Activated CD4-positive, alpha-beta T cell treated with anti-CD3 and anti-CD28 coated beads, Interleukin-2, amount 50 U/mL, for 24 hours (primary cell): ENCODE measurements at regions not wholly inside any gene's neighbourhood (a gene's known extent, or its start where the extent isn't known, plus 50 kb on each side); places are given as distances from the start of the nearest gene placed in this dataset.

ENCODE experiments used
- DNase-seq, 2 donors: peaks; one replicate each; pipeline ENCODE4 v3.0.0-alpha.2; 2020; ENCODE audit warnings: low read depth in 1 of 2, low spot score in 1 of 2

DNA sequence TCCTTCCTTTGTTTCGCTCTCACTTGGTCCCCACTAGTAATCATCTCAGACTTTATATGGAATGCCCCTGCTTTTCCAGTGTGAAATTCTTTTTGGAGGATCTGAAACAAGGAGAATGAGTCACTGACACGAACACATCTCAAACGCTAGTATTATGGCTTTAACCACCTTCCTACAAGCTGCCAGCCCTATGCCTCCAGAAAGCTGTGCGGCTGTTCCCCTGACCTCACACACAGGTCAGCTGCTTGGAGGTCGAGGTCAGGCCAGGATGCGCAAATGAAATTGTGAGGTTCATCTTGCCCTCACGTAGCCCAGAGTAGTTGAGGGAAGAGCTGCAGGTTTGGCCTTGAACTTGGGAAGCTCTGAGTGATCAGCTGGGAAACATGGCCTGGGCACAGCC is 449.8 kb downstream of the FGF9 start:
- DNase-seq: no peak

DNA sequence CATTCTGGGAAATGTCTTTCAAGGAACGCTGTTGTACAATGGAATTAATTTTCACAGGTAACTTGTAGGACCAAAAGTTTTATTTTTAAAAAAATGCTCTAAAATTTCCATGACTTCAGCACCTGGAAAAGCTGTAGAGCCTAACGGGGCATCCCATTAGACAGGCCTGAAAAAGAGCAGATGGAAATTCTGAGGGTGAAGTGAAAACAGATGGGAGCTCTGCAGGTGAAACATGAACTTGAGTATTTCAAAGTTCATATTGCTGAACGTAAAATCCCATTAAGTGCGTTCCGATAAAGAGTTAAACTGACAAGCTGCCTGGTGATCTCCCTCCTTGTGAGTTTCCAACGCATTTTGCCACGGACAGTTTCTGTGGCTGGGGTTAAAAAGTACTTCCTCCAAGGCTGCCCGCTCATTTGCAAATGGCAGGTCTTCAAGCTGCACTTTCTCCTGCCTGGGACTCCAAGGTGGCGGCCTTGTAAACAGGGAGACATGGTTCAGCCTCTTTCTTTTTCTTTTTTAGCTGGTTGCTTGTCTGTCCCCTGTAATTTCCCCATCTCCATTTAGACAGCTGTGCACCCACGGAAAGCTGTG is 450.4 kb downstream of the FGF9 start:
- no peak for DNase-seq

DNA sequence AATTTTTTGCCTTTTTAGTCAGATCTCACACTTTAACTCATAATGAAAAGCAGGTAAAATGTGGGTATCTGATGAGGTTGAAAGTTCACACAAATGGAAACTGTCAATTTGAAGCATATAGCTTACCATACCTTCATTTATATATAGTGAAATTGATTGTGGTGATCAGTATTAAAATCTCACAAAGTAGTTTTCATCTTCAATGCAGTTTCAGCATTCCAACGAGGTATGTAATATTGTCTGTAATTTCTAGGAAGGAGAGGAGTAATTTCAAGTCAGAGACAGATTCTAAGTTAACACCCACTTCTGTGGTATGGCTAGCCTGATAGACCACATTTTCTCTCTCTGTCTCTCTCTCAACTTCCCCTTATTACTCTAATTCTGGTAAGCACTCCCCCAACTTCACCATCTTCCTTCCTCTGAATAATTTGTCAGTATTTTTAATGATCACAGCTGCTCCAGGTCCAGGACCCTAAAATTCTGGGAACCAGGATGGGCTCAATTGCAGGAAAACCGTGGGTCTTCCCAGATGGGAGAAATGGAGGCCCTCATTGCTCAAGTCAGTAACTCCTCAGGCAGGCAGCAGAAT is 455.7 kb downstream of the FGF9 start:
- DNase-seq: no peak

DNA sequence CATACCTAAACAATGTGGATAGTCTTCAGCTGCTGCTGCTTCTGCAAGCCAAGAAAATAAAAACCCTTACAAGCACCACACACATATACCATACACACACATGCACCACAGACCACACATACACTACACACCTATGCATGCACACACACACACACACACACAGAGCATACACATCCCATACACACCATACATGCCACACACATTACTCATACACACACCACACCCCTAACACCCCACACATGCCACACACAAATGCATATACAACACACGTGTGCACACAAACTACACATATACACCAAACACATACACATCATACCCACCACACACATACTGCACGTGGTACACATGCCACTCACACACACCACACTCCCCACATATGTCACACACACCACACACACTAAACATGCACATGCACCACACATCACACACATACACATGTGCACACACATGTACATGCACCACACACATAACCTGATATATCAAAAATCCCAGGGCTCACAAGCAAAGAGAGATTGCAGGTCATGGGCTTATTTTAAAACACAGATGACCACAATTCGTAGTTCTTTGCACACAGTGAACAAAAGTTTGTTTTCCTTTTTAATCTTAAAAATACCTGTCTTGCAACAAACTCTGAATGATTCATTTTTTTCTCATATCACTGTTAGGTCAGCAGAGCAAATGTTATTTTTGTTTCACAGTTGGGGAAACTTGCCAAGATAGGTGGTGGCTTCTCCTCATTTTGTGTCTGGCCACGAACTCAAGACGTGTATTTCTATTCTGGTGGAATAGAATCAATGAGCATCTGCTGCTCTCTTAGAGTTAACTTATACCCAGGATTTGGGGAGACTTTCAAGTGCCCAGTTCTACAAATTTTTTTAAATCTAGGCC is 456.6 kb downstream of the FGF9 start:
- DNase-seq: no peak

DNA sequence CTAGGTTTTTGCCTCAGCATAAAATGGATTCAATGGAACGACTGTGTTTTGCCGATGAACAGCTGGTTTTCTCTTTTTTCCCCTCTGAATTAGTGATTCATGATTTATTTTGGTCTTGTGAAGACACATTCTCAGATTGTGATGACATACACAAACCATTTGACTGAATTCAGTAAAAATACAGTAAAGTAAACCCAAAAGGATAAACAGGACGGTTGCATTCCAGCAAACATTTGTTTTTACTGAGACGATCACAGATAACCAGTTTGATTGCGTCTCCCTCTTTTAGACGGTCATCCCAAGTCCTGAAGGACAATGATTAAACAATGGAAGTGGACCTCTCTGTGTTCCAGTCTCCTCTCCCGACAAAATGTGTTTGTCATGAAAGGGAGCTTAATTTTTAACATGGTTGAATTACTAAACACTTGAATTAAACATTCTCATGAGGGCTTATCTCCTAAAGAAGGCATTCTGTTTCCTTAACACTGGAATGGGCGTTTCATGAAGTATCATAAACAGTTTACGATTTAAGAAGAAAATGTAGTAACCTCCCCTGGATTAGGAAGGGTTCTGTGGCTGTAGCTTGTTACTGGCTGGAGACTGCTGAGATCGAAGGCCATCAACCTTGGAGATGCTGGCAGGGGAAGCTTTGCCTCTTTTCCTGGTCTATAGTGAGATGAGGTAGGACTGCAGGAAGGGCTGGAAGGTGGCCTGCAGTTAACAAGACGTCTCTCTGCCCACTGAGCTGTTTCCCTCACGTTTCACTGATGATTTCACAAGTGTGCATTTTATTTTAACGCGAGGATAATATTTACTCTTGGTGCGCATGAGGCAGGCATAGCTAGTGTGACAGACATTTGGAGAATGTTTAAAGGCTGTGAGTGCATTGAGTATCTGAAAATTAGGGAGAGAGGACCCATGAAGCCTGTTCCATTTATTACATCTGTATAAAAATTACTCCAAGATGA is 457.9 kb downstream of the FGF9 start:
- DNase-seq: no peak

DNA sequence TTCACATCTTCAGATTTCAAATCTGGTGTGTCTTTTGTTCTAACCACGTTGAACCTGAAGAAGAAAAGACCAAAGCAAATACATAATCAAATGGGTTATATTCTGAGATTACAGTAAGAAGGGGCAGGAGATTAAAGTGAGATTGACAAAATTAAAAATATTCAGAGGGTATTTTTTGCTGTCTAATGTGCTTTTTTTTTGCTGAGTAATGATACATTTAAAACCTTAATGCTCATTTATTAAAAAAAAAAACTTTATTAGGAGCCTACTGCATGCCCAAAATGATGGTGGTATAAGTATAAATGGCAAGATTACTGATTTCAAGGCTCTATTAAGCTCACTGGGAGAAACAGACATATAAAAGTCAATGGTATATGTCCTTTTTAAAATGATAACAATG is 459.4 kb downstream of the FGF9 start:
- no peak for DNase-seq

DNA sequence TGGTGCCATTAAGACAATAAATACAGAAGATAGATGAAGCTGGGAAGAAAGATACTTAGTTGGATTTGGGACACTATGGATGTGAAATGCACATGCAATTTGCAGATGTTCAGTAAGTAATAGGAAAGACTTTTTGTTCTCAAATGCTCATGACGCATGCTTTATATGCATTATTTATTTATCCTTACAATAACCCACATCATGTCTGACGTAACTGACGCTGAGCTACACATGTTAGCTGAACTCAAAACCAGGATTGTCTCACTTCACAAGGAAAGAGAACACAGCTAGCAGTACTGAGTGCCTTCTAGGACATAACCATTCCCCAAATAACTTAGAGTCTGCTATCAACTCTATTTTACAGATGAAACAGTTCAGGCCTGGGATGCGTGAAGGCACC is 463.4 kb downstream of the FGF9 start:
- DNase-seq: no peak

DNA sequence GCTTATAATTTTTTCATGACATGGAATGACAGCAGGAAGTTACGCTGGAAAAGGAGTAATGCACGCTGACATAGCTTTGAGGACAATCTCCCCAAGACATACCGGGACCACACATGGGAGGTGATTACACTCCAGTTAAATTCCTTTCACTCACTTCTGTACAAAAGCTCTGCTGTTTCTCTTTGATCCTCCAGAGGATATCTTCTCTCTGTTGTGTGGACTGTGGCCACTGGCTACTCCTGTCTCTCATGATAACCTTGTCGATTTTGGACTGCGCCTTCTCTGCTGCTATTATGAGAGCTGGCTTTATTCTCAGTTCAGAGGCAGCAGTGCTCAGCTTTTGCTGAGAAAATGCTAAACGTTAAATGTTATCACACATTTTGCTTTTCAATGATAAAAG is 464.6 kb downstream of the FGF9 start:
- DNase-seq: no peak

DNA sequence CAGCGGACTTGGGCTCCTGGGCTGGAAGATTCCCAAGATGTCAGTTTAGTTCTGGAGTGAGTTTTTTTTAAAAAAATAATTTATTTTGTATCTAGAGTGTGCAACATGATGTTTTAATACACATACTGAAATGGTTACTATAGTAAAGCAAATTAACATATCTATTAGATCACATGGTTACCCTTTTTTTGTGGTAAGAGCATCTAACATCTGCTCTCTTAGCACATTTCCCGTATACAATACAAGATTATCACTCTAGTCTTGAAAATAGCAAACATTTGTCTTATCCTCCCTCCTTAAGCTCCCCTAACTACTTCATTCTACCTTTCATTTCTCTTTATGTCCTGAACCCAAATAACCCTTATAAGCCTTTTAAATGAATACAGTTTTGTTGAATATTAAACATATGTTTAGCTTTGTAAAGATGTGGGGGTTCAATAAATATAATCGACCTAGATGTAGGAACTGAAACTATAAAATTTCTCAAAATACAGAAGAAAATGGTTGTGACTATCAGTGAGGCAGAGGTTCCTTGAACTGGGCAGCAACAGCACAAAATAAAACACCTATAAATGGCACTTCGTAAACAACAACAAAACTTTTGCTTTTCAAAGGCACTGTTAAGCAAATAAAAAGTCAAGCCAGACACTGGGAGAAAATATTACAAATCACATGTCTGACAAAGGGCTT is 466.6 kb downstream of the FGF9 start:
- DNase-seq: no peak

DNA sequence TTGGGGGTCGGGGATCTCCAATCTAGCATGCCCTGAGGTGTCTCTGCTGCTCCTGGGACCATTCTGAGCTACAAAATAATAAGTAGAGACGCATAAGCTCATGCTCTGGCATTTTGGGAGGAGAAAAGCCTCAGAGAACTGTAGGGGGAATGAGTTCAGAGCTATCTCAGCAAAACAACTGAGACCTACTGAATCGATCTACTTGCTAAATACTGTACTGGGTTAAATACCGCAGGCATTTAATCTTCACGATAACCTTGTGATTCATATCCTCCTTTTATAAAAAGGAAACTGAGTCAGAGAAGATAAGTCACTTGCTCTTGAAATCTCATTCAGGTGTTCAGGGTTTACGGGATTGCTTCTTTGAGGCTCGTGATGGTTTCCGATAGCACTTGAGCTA is 468.1 kb downstream of the FGF9 start:
- DNase-seq: no peak

DNA sequence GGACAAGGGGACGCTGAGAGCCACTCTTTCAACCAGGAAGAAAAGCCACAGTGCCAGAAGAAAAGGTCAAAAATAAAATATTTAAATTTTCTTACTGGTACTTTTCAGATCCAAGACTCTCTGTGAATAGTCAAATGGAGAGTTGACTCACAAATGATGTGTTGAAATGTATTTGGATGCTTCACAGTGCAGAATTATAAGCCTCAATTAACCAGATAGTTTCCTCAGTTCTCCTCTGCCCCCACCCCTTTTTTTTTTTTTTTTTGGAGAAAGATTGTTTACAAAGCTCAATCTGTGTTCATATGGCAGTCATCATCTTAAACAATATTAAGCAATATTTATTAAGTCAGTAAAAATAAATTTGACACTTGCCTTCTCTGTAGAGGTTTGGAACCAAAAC is 470.8 kb downstream of the FGF9 start:
- no peak for DNase-seq

DNA sequence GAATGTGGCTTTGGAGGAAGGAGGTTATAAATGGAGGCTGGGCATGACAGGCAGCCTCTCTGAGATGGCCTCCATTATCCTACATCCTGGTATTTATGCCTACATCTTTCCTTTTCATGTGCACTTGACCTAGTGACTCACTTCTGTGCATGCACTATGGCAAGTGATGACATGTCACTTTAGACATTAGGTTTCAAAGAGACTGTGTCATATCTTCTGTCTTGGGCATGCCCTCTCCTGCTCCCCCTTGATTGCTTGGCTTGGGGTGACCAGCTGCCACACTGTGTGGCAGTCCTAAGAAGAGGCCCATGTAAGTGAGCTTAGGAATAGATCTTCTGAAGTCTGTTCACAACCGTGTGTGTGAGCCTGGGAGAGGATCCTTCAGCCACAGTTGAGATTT is 472.8 kb downstream of the FGF9 start:
- no peak for DNase-seq

DNA sequence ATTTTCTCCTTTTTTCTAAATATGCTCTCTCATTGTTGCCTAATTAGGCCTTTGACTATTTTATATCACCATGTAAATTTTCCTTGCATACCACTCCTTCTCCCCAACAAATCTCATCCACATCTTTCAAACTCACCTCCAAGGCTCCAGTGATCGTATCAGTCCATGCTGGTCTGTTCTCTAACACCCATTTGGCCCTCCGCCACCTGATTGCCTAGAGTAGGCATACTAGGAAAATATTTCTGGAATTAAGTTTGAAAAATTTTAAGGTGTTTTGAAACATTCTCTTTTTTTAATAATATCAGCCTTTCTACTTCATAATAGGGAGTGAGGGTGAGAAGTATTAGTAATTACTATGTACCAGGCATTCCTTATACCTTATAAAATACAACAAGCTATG is 473.9 kb downstream of the FGF9 start:
- no peak for DNase-seq

DNA sequence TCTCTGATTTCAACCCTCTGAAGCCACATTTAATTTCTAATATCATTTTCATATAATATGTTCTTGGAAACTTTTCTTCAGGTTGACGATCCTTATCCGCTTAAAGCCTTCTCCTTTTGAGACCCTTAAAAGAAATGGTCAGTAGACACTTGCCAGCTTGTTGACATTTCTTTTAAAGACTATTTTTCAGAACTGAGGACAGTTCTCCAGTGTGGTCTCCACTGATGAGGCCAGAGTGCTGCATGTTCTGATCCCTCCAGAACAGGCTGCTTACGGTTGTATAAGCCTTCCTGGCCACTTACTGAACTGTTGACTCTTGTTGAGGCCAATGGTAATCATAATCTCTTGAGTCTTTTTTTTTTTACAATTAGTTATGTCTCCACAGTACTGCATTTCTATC is 477.3 kb downstream of the FGF9 start:
- no peak for DNase-seq

DNA sequence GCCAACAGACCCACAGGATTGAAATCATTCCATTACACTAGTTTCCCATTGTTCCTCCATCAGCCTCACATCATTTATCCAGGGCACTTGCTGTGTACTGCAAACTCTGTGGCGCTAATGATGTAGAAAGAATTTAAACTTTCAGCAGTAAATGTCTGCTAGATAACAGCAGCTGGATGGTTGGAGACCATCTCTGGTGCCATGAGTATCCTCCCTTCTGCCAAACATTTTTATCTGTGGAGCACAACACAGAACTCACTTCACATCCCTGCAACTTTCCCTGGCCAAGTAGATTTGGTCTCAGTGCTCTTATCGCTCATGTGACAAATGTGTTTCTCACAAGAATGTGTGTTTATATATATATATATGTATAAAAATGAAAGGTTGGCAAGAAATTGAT is 481.9 kb downstream of the FGF9 start:
- no peak for DNase-seq

DNA sequence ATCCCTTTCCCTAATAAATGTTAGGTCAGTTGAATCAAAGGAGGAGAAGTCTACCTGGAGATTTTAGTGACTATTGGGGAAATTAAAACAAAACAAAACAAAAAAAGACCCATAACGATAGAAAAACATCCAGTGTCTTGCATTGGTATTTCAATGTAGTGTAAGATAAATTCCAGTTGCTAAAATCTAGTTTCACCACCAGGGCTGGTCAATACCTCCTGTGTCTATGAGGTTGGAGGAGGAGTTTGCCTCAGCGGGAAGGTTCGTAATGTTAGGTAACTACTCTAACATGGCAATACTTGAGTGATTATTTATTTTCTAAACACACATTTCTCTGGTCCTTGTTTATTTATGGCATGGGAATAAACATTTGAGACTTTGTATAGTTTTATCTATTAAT is 483.2 kb downstream of the FGF9 start:
- DNase-seq: no peak

DNA sequence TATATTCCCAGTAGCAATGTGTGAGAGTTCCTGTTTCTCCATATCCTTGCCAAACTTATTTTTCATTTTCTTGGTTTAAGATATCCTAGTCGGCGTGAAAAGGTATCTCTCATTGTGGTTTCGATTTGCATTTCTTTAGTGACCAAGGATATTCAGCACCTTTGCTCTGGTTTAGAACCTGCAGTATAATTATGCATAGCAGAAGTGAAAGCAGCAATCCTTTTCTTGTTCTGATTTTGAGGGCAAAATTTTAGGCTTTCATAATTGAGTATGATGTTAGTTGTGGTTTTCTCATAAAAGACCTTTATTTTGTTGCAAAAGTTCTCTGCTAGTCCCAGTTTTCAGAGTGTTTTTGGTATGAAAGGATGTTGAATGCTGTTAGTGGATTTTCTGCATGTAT is 491.0 kb downstream of the FGF9 start:
- DNase-seq: no peak

DNA sequence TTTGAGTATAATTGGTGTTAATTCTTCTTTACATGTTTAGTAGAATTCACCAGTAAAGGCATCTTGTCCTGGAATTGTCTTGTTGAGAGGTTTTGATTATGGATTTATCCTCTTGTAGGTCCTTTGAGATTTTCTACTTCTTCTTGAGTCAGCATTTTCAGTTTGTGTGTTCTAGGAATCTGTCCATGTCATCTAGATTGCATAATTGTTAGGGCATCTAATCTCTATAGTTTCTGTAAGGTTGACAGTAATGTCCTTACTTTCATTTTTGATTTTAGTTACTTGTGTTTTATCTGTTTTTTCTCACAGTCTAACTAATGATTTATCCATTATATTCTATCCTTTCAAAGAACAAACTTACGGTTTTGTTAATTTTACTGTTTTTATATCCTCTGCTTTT is 492.0 kb downstream of the FGF9 start:
- no peak for DNase-seq

DNA sequence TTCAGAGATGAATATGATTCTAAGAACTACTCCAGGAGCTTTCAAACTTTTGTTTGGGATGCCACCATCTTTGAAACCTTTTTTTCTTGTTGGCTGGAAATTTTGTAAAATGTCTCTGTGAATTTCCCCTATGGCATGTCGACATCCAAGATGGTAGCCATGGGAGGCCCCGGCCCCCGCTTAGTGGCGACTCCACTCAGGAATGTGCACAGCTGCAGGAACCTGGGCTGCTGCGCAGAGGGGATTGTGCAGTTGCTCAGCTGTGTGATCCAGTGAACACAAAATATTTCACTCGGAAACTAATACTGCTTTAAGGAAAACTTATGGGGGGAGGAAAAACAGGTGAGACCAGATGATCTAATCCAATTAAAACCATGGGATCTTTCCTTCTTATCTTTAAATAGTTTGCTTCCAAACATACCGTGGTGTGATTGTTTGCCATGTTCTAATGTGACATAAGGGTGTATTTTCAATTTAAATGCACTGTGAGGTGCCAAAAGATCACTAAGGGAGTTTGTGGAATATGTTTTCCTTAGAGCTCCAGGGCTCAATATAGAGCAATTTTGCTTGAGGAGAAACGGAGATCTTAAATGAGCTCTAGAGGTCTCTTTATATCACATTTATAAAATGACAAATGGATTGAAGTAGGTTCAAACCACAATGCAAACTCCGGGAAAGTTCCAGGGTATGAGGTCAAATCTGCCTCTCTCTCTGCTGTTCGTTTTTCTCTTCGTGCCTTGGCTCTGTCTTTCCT is 497.7 kb downstream of the FGF9 start:
- no peak for DNase-seq

DNA sequence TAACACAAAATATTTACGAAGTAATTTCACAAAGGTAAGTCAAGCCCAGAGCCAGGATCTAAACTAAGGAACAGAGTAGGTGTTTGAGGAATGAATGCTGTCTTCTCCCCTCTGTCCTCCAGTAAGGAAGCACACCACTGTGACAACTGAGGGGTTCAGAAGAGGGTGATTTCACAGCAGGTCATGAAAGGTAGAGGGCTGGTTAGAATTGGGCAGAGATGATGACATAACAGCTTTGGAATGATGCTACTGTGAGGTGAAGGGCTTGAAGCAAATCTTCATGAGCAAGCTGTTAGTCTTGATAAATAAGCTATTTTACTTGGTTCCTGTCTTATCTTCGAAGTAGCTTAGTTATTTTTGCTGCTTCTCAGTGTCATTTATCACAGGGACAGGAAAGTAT is 498.6 kb downstream of the FGF9 start:
- no peak for DNase-seq
